H1 (cell line): ENCODE measurements at regions not wholly inside any gene's neighbourhood (a gene's known extent, or its start where the extent isn't known, plus 50 kb on each side); places are given as distances from the start of the nearest gene placed in this dataset.

Experiments used
- CTCF ChIA-PET: fragments of 300-600 bp; sonication (Branson Sonifier 250); formaldehyde crosslinking; loops from one replicate; lab custom pipeline; 2021; ENCODE audit not compliant: partially characterized antibody; lab: Charles Lee
- POLR2A ChIA-PET: fragments of 300-600 bp; sonication (Branson Sonifier 250); formaldehyde crosslinking; loops from one replicate; lab custom pipeline; 2021; ENCODE audit warnings: inconsistent platforms; ENCODE audit not compliant: partially characterized antibody; lab: Charles Lee
- DNase-seq, 2 experiments: peaks; one replicate each; pipeline versions ENCODE4 v3.0.0 to v3.0.0-alpha.2; 2010 to 2022; ENCODE audit warnings: low spot score in 2 of 2, low read depth in 1 of 2, mixed read lengths in 1 of 2
- FAIRE-seq: peaks from 2 replicates; lab custom pipeline; 2011; peaks lifted over from hg19 to GRCh38; lab: Jason Lieb, UNC
- H2AFZ ChIP-seq: 2 replicates; pipeline ENCODE4 v1.8.1; 2012; ENCODE audit warnings: low read length, inconsistent platforms
- H2AK5ac ChIP-seq: 2 replicates; pipeline ENCODE4 v1.6.1; 2013; ENCODE audit warnings: low read depth, low read length
- H2BK120ac ChIP-seq: replicated peaks from 2 replicates; pipeline ENCODE3; 2013; ENCODE audit warnings: low read depth, low read length, inconsistent platforms
- H2BK12ac ChIP-seq: 2 replicates; pipeline ENCODE4 v1.6.1; 2013; ENCODE audit warnings: low read depth, low read length
- H2BK15ac ChIP-seq: 2 replicates; pipeline ENCODE4 v1.6.1; 2013; ENCODE audit warnings: low read length
- H2BK20ac ChIP-seq: 2 replicates; pipeline ENCODE4 v1.6.1; 2013; ENCODE audit warnings: low read length
- H2BK5ac ChIP-seq: 2 replicates; pipeline ENCODE4 v1.6.1; 2013; ENCODE audit warnings: low read depth, low read length
- H3K14ac ChIP-seq: 2 replicates; pipeline ENCODE4 v1.6.1; 2013; ENCODE audit warnings: inconsistent platforms; ENCODE audit not compliant: insufficient read length
- H3K18ac ChIP-seq: 2 replicates; pipeline ENCODE4 v1.6.1; 2013; ENCODE audit warnings: low read length; ENCODE audit errors: extremely low read depth
- H3K23ac ChIP-seq: 2 replicates; pipeline ENCODE4 v1.6.1; 2013; ENCODE audit warnings: inconsistent platforms; ENCODE audit not compliant: insufficient read length
- H3K23me2 ChIP-seq: 2 replicates; pipeline ENCODE4 v1.6.1; 2013; ENCODE audit warnings: low read depth, low read length
- H3K27ac ChIP-seq: 2 replicates; pipeline ENCODE4 v1.6.1; 2011; ENCODE audit warnings: low read depth, low read length, inconsistent platforms
- H3K27me3 ChIP-seq, 4 experiments: replicated peaks in 1 of 4; 1 replicate in 1 of 4; 2 replicates in 3 of 4; pipeline versions ENCODE4 v1.6.1 to v1.8.1; 2011 to 2013; ENCODE audit warnings: low read length in 3 of 4, mild to moderate bottlenecking in 3 of 4, inconsistent platforms in 2 of 4, mixed read lengths in 2 of 4, moderate library complexity in 1 of 4; ENCODE audit not compliant: control insufficient read depth in 3 of 4, insufficient read depth in 3 of 4; ENCODE audit errors: extremely low read depth in 1 of 4
- H3K36me3 ChIP-seq, 4 experiments: 2 replicates each; pipeline versions ENCODE4 v1.6.1 to v1.8.1; 2011 to 2013; ENCODE audit warnings: mild to moderate bottlenecking in 4 of 4, low read length in 3 of 4, moderate library complexity in 2 of 4, control low read depth in 1 of 4, inconsistent platforms in 1 of 4; ENCODE audit not compliant: insufficient read depth in 4 of 4, control insufficient read depth in 2 of 4
- H3K4ac ChIP-seq: replicated peaks from 2 replicates; pipeline ENCODE3; 2013; ENCODE audit warnings: low read length, low read depth, mixed read lengths, inconsistent platforms; ENCODE audit not compliant: insufficient read length
- H3K4me1 ChIP-seq, 4 experiments: replicated peaks in 1 of 4; 1 replicate in 1 of 4; 2 replicates in 3 of 4; pipeline versions ENCODE4 v1.6.1 to v1.8.1; 2011 to 2013; ENCODE audit warnings: low read length in 3 of 4, inconsistent platforms in 2 of 4, mixed read lengths in 1 of 4; ENCODE audit not compliant: insufficient read depth in 4 of 4, control insufficient read depth in 3 of 4
- H3K4me2 ChIP-seq, 2 experiments: 2 replicates each; pipeline versions ENCODE4 v1.6.1 to v1.8.1; 2011 to 2013; ENCODE audit warnings: low read depth in 2 of 2, low read length in 2 of 2, control low read depth in 1 of 2, inconsistent platforms in 1 of 2, mild to moderate bottlenecking in 1 of 2; ENCODE audit not compliant: insufficient read depth in 1 of 2
- H3K4me3 ChIP-seq, 4 experiments: fragments of 200-600, 300-600 bp in 1 of 4; sonication (generic), shearing (Covaris generic), sonication (Bioruptor Twin) in 1 of 4; 2 replicates each; pipeline versions ENCODE4 v1.5.1 to v1.8.1; 2011 to 2016; ENCODE audit warnings: low read length in 4 of 4, low read depth in 3 of 4, control low read depth in 2 of 4, inconsistent platforms in 2 of 4, mild to moderate bottlenecking in 2 of 4, mixed read lengths in 1 of 4, moderate library complexity in 1 of 4; ENCODE audit not compliant: insufficient read depth in 2 of 4; ENCODE audit errors: extremely low read depth in 1 of 4
- H3K56ac ChIP-seq: replicated peaks from 2 replicates; pipeline ENCODE3; 2013; ENCODE audit warnings: low read depth, mild to moderate bottlenecking, mixed read lengths, low read length, inconsistent platforms; ENCODE audit not compliant: insufficient read length
- H3K79me1 ChIP-seq: 2 replicates; pipeline ENCODE4 v1.6.1; 2013; ENCODE audit warnings: low read depth, low read length, control low read depth
- H3K79me2 ChIP-seq, 2 experiments: 2 replicates each; pipeline versions ENCODE4 v1.6.1 to v1.8.1; 2012 to 2013; ENCODE audit warnings: low read length in 2 of 2, mild to moderate bottlenecking in 2 of 2, inconsistent platforms in 1 of 2; ENCODE audit not compliant: insufficient read depth in 2 of 2, control insufficient read depth in 1 of 2
- H3K9ac ChIP-seq, 4 experiments: replicated peaks in 1 of 4; 1 replicate in 1 of 4; 2 replicates in 3 of 4; pipeline versions ENCODE4 v1.6.1 to v1.8.1; 2011 to 2013; ENCODE audit warnings: low read depth in 3 of 4, low read length in 3 of 4, control low read depth in 2 of 4, mild to moderate bottlenecking in 2 of 4, moderate library complexity in 2 of 4, inconsistent platforms in 1 of 4; ENCODE audit errors: extremely low read depth in 1 of 4
- H3K9me3 ChIP-seq, 2 experiments: 2 replicates each; pipeline versions ENCODE4 v1.6.1 to v1.8.1; 2012 to 2013; ENCODE audit warnings: mild to moderate bottlenecking in 2 of 2, moderate library complexity in 2 of 2, control low read depth in 1 of 2, inconsistent platforms in 1 of 2, low read depth in 1 of 2, low read length in 1 of 2, mixed read lengths in 1 of 2; ENCODE audit not compliant: insufficient read depth in 2 of 2
- H4K20me1 ChIP-seq, 2 experiments: replicated peaks in 1 of 2; 2 replicates each; pipeline versions ENCODE3 to v1.8.1; 2011 to 2013; ENCODE audit warnings: inconsistent platforms in 2 of 2, low read length in 2 of 2, mild to moderate bottlenecking in 1 of 2; ENCODE audit not compliant: insufficient read depth in 2 of 2, control insufficient read depth in 1 of 2
- H4K5ac ChIP-seq: 2 replicates; pipeline ENCODE4 v1.6.1; 2013; ENCODE audit warnings: low read length, low read depth, mixed read lengths, inconsistent platforms; ENCODE audit not compliant: insufficient read length
- H4K8ac ChIP-seq: 2 replicates; pipeline ENCODE4 v1.8.0; 2013; ENCODE audit warnings: mild to moderate bottlenecking, moderate library complexity, low read length, inconsistent platforms; ENCODE audit not compliant: insufficient read depth; ENCODE audit errors: extremely low read depth
- H4K91ac ChIP-seq: replicated peaks from 2 replicates; pipeline ENCODE3; 2013; ENCODE audit warnings: low read length, mixed read lengths, inconsistent platforms; ENCODE audit not compliant: insufficient read length
- CBX5 ChIP-seq: fragments of 300-800, 300-1000 bp; sonication (generic); IDR thresholded peaks from 2 replicates; pipeline ENCODE4 v1.7.1; 2016; ENCODE audit warnings: antibody characterized with exemption, low read length, low read depth
- EZH2 ChIP-seq: fragments of 200-600 bp; sonication (generic); IDR thresholded peaks from 2 replicates; pipeline ENCODE4 v1.7.1; 2012; ENCODE audit warnings: low read depth, mild to moderate bottlenecking, moderate library complexity, low read length, inconsistent platforms; ENCODE audit not compliant: severe bottlenecking
- GTF2F1 ChIP-seq: IDR thresholded peaks from 2 replicates; pipeline ENCODE4 v1.6.1; 2012; ENCODE audit warnings: low read depth, low read length, improper control_type of control experiment, borderline replicate concordance
- JUN ChIP-seq: IDR thresholded peaks from 2 replicates; pipeline ENCODE4 v1.6.1; 2011; ENCODE audit warnings: low read depth, mild to moderate bottlenecking, improper control_type of control experiment, low read length
- NANOG ChIP-seq: IDR thresholded peaks from 2 replicates; pipeline ENCODE4 v1.6.1; 2011; ENCODE audit warnings: low read length, low read depth, mild to moderate bottlenecking, inconsistent platforms; ENCODE audit not compliant: insufficient read depth, poor library complexity, severe bottlenecking
- POLR2A ChIP-seq, 2 experiments: IDR thresholded peaks; 1 replicate in 1 of 2; 2 replicates in 1 of 2; pipeline ENCODE4 v1.6.1; 2011; ENCODE audit warnings: low read depth in 2 of 2, low read length in 2 of 2, mild to moderate bottlenecking in 2 of 2; ENCODE audit errors: control extremely low read depth in 1 of 2
- SP1 ChIP-seq: IDR thresholded peaks from 2 replicates; pipeline ENCODE4 v1.6.1; 2011; ENCODE audit warnings: low read depth, low read length
- SP2 ChIP-seq: IDR thresholded peaks from 2 replicates; pipeline ENCODE4 v1.6.1; 2012; ENCODE audit warnings: mild to moderate bottlenecking, low read length, inconsistent platforms
- SRF ChIP-seq: IDR thresholded peaks from 2 replicates; pipeline ENCODE4 v1.6.1; 2011; ENCODE audit warnings: mild to moderate bottlenecking, low read depth, low read length, moderate library complexity
- WGBS, 2 experiments: shearing (Covaris generic) in 1 of 2; methylation state at CpG; one replicate each; pipeline versions ENCODE4 v1.1.6 to v1.1.7; 2013 to 2015; ENCODE audit warnings: low lambda C conversion rate in 2 of 2, mixed read lengths in 2 of 2, inconsistent platforms in 1 of 2, low coverage in 1 of 2, missing lambda C conversion rate in 1 of 2; ENCODE audit not compliant: insufficient replicate concordance in 2 of 2, insufficient coverage in 1 of 2, insufficient read length in 1 of 2; ENCODE audit errors: extremely low coverage in 1 of 2, missing lambda C conversion rate in 1 of 2; 5-methylcytosine and 5-hydroxymethylcytosine counted together
- TF ChIP-seq, protein P1 (sequence below): IDR thresholded peaks from 2 replicates; pipeline ENCODE4 v1.6.1; 2012; ENCODE audit warnings: low read length, inconsistent platforms
- TF ChIP-seq, protein P2 (sequence below): IDR thresholded peaks from 2 replicates; pipeline ENCODE4 v1.6.1; 2011; ENCODE audit warnings: low read length, improper control_type of control experiment

GRCh38 chr3:78283994-78284393 lies 1244.1 kb downstream of the ROBO2 start:
- H4K91ac ChIP-seq = no peak overlapping the region
- H2BK20ac ChIP-seq = no peak overlapping the region
- no peak overlapping the region for H2BK120ac ChIP-seq
- WGBS, 2 experiments = 84% methylated on average over 2 of the region's 2 CpGs; no CpG with 5 or more reads in 1 of the 2 experiments
- H3K4me1 ChIP-seq = peaks cover 0 to 7% (median 1%) of the 10 kb centered on the region in 4 experiments; a peak in 3 of 7 replicates
- no peaks in the 10 kb centered on the region for H3K23me2 ChIP-seq
- POLR2A ChIA-PET = no interaction called here
- no peaks in the 10 kb centered on the region for H3K79me1 ChIP-seq
- H3K36me3 ChIP-seq = no peaks in the 10 kb centered on the region
- no peak overlapping the region for H3K9ac ChIP-seq
- H3K4me2 ChIP-seq = no peak overlapping the region
- no peak overlapping the region for H3K23ac ChIP-seq
- no peak overlapping the region for H4K5ac ChIP-seq
- H4K20me1 ChIP-seq = no peaks in the 10 kb centered on the region
- H3K4ac ChIP-seq = no peak overlapping the region
- no peak overlapping the region for H2BK12ac ChIP-seq
- no peak overlapping the region for H3K4me3 ChIP-seq
- no peak overlapping the region for H2AK5ac ChIP-seq
- FAIRE-seq = peak; percentile 39
- no peak overlapping the region for H4K8ac ChIP-seq
- H2BK5ac ChIP-seq = no peak overlapping the region
- H3K27me3 ChIP-seq = no peaks in the 10 kb centered on the region
- H3K27ac ChIP-seq = no peak overlapping the region
- no peak overlapping the region for H3K18ac ChIP-seq
- no peak overlapping the region for H3K14ac ChIP-seq
- no peak overlapping the region for H3K56ac ChIP-seq
- H2AFZ ChIP-seq = no peak overlapping the region
- no peaks in the 10 kb centered on the region for H3K9me3 ChIP-seq
- no peak overlapping the region for H2BK15ac ChIP-seq
- CTCF ChIA-PET = interaction anchor here (0.9 to 1.9 kb wide), 4 partner anchors 13 to 35 kb away, joined by 3 to 5 read pairs (median 4); no protein-coding TSS in a partner anchor
- no peak for DNase-seq
- H3K79me2 ChIP-seq = no peaks in the 10 kb centered on the region
- TF ChIP-seq NANOG = no peak
- no peak for TF ChIP-seq JUN
- TF ChIP-seq SRF = no peak
- no peak for TF ChIP-seq POLR2A (IDR thresholded peaks at IDR 0.05; ENCODE audit: control extremely low read depth in 1 of 2, low read depth in 2 of 2, low read length in 2 of 2)
- TF ChIP-seq SP2 = no peak
- TF ChIP-seq, protein P1, sequence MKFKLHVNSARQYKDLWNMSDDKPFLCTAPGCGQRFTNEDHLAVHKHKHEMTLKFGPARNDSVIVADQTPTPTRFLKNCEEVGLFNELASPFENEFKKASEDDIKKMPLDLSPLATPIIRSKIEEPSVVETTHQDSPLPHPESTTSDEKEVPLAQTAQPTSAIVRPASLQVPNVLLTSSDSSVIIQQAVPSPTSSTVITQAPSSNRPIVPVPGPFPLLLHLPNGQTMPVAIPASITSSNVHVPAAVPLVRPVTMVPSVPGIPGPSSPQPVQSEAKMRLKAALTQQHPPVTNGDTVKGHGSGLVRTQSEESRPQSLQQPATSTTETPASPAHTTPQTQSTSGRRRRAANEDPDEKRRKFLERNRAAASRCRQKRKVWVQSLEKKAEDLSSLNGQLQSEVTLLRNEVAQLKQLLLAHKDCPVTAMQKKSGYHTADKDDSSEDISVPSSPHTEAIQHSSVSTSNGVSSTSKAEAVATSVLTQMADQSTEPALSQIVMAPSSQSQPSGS = no peak
- no peak for TF ChIP-seq GTF2F1
- TF ChIP-seq, protein P2, sequence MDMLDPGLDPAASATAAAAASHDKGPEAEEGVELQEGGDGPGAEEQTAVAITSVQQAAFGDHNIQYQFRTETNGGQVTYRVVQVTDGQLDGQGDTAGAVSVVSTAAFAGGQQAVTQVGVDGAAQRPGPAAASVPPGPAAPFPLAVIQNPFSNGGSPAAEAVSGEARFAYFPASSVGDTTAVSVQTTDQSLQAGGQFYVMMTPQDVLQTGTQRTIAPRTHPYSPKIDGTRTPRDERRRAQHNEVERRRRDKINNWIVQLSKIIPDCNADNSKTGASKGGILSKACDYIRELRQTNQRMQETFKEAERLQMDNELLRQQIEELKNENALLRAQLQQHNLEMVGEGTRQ = no peak
- no peak for TF ChIP-seq SP1
- no peak for TF ChIP-seq EZH2
- TF ChIP-seq CBX5 = no peak
